ENCODE measurements at regions not wholly inside any gene's neighbourhood (a gene's known extent, or its start where the extent isn't known, plus 50 kb on each side); places are given as distances from the start of the nearest gene placed in this dataset.

DNA sequence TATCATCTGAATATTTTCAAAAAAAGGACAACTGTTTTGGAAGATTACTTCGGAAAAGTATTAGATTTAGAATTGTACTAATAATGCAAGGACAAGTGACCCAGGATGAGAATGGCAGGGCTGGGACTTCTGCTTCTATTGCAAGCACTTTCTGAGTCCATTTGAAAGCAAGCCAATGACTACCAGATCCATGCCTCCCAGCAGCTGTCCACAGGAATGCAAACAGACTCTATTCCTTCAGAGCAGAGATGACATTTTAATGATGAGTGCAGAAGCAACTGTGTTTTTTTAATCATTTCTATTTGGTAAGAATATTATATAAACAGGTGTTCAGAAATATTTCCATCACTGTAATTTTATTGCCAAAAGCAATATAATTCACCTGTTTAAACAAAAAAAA, 456.7 kb downstream of the SOX11 start:
- DNase-seq (ENCODE audit: low read depth) = no peak
- no peak overlapping the region for H3K4me3 ChIP-seq (ENCODE audit: control insufficient read depth, low read depth, low read length)
- TF ChIP-seq, protein P1, sequence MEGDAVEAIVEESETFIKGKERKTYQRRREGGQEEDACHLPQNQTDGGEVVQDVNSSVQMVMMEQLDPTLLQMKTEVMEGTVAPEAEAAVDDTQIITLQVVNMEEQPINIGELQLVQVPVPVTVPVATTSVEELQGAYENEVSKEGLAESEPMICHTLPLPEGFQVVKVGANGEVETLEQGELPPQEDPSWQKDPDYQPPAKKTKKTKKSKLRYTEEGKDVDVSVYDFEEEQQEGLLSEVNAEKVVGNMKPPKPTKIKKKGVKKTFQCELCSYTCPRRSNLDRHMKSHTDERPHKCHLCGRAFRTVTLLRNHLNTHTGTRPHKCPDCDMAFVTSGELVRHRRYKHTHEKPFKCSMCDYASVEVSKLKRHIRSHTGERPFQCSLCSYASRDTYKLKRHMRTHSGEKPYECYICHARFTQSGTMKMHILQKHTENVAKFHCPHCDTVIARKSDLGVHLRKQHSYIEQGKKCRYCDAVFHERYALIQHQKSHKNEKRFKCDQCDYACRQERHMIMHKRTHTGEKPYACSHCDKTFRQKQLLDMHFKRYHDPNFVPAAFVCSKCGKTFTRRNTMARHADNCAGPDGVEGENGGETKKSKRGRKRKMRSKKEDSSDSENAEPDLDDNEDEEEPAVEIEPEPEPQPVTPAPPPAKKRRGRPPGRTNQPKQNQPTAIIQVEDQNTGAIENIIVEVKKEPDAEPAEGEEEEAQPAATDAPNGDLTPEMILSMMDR (conservative IDR thresholded peaks at IDR 0.05; ENCODE audit: control insufficient read depth, insufficient read depth, low read depth, low read length) = no peak

DNA sequence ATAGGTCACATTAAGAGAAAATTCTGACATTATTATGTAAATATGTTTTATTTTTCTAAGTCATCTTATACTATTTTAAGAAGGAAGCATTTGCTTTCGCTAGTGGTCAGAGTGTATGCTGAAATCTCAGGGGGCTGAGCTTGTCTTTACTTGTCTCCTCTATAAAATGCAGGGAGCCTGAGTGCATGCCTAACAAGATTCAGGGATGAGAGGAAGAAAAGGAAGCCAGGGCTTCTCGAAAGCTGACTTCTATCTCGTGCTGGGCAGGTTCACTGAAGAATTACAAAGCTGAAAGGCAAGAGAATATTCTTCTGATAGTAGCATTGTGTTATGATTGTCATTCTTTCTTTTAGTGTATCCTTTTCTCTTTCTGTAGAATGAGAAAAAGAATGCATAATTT, 467.4 kb downstream of the SOX11 start:
- no peak for DNase-seq (ENCODE audit: low read depth)
- TF ChIP-seq, protein P1 (conservative IDR thresholded peaks at IDR 0.05; ENCODE audit: control insufficient read depth, insufficient read depth, low read depth, low read length) = no peak
- no peak overlapping the region for H3K4me3 ChIP-seq (ENCODE audit: control insufficient read depth, low read depth, low read length)

DNA sequence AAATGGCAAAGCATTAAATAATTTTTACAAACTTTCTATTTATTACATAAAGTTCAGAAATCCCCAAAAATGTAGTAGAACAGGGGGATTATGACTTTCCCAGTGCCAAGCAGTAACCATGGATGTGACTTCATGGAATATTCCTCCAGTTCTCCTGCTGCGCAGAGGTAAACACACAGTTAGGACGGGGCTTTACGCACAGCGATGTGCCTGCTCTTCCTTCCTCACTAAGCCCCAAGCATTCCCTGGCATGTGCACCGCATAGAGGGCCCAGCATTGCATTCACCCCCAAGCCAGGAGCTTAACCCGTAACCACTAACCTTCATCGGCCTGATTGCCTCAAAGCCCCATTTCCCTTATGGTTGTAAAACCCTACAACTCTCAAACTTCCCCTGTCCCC, 471.7 kb downstream of the SOX11 start:
- DNase-seq (ENCODE audit: low read depth) = no peak
- no peak overlapping the region for H3K4me3 ChIP-seq (ENCODE audit: control insufficient read depth, low read depth, low read length)
- TF ChIP-seq, protein P1 (conservative IDR thresholded peaks at IDR 0.05; ENCODE audit: control insufficient read depth, insufficient read depth, low read depth, low read length) = no peak

DNA sequence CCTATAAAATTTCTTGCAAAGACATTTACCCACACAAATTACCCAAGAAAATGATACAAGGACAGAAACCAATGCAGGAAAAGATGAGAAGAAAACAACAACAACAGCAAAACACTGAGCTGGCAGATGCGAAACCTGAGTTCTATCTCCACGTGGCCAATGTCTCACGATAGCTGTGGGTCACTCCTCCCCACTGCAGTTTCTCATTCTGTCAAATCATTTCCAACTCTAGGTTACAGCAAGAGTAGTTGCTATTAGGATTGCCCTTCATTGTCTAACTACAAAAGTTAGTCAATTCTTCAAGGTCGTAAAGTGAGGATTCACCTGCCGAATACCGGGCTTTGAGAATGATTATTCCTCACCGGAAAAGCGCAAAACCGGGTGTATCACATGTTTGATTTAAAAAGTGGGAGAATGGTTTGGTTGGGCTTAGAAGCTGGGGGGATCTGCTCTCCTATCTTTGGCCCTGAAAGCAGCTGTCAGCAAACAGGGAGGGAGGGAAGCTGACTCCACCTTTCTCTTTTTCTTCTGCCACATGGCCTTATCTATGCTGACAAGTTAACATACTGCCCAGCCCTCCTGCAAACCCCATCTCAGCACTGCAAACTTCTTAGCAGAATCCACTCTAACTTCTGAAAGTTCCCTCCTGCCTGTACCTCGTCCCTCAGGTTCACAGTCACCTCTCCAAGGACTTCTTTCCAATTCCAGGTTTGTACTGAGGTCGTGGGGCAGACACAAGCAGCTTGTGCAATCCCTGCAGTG, 473.0 kb downstream of the SOX11 start:
- no peak for DNase-seq (ENCODE audit: low read depth)
- TF ChIP-seq, protein P1 (conservative IDR thresholded peaks at IDR 0.05; ENCODE audit: control insufficient read depth, insufficient read depth, low read depth, low read length) = no peak
- H3K4me3 ChIP-seq (ENCODE audit: control insufficient read depth, low read depth, low read length) = no peak overlapping the region

DNA sequence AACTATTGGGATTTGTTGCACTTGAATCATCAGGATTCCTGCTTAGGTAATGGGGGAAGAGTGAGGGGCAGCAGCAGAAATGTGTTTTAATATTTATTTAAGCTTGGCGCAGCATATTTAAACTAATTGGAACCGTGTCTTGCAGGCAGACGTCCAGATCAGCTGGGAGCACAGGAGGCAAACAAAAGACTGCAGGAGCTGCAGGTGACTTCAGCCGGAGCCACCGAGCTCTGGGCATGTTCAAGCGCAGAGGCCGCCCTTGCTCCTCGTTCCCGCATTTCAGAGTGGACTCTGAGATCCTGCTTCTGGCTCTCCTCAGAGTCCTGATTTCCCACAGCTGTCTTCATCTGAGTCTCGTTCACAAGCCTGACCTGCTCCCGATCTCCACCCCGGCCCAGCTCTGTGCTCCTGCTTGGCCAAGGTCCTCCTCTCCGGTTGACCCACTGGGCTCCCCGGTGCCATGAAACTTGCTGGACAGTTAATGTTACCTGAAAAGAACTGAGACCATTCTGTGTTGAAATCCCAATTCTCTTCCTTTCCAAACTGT, 475.5 kb downstream of the SOX11 start:
- TF ChIP-seq, protein P1 (conservative IDR thresholded peaks at IDR 0.05; ENCODE audit: control insufficient read depth, insufficient read depth, low read depth, low read length) = no peak
- no peak for DNase-seq (ENCODE audit: low read depth)
- no peak overlapping the region for H3K4me3 ChIP-seq (ENCODE audit: control insufficient read depth, low read depth, low read length)

DNA sequence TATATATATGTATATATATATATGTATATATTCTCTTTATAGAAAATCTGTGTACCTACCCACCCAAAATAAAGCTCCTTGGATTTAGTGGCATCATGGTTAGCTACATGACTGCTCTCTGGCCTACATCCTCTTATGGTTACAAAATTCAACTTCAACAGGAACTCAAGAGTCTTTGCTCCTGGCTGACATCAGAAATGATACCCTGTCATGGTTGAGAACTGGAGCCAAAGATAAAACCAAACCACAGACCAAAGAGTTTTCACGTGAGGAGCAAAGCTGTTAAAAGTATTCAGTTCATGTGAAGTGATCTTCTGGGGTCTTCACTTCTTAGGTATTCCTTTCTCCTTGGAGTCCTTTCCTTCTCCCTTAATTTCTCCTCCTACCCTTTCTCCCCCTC, 476.3 kb downstream of the SOX11 start:
- DNase-seq (ENCODE audit: low read depth) = no peak
- H3K4me3 ChIP-seq (ENCODE audit: control insufficient read depth, low read depth, low read length) = no peak overlapping the region
- TF ChIP-seq, protein P1 (conservative IDR thresholded peaks at IDR 0.05; ENCODE audit: control insufficient read depth, insufficient read depth, low read depth, low read length) = no peak
